HCT116 (cell line): ENCODE measurements at regions not wholly inside any gene's neighbourhood (a gene's known extent, or its start where the extent isn't known, plus 50 kb on each side); places are given as distances from the start of the nearest gene placed in this dataset.

ENCODE experiments used
- ATAC-seq: fragments of 200-7000 bp; cut with Tn5 transposase; 2 replicates; pipeline ENCODE4 v1.9.1; 2020; ENCODE audit warnings: mild to moderate bottlenecking, moderate library complexity
- BruUV-seq: library from RNA; stranded (reverse); fragments of 400-500 nt; replicated peaks from 2 replicates; lab custom pipeline; 2021; lab: Mats Ljungman, UMichigan
- CTCF ChIA-PET: fragments of 300-600 bp; sonication (Branson Sonifier 250); formaldehyde crosslinking; loops from one replicate; lab custom pipeline; 2021; ENCODE audit warnings: antibody characterized with exemption; lab: Charles Lee
- POLR2A ChIA-PET: fragments of 300-600, 350-600 bp; sonication (Branson Sonifier 250); formaldehyde crosslinking; loops from one replicate; lab custom pipeline; 2021; ENCODE audit warnings: antibody characterized with exemption; lab: Charles Lee
- RAD21 ChIA-PET, 2 experiments: fragments of 300-600 bp; sonication (Branson Sonifier 250); formaldehyde crosslinking; loops; one replicate each; lab custom pipeline; 2023; ENCODE audit warnings: low total read pairs in 2 of 2; ENCODE audit not compliant: uncharacterized antibody in 2 of 2, unreplicated experiment in 2 of 2, low non-redundant PET in 1 of 2; lab: Charles Lee
- DNase-seq: peaks from one replicate; pipeline ENCODE4 v3.0.0-alpha.2; 2010; ENCODE audit warnings: low read depth, low spot score
- H2AFZ ChIP-seq: fragments of 200-600 bp; shearing (Covaris generic), sonication (generic); 2 replicates; pipeline ENCODE4 v1.6.1; 2017; ENCODE audit warnings: low read depth, mixed run types, mixed read lengths, antibody characterized with exemption, low read length; ENCODE audit not compliant: poor library complexity, severe bottlenecking
- H3K27ac ChIP-seq: 2 replicates; pipeline ENCODE4 v1.5.1; 2012; ENCODE audit warnings: low read depth, low read length
- H3K27me3 ChIP-seq: fragments of 200-600 bp; sonication (generic); 2 replicates; pipeline ENCODE4 v1.6.1; 2016; ENCODE audit warnings: mixed run types, low read length, mixed read lengths; ENCODE audit not compliant: insufficient read depth
- H3K36me3 ChIP-seq, 2 experiments: fragments of 200-500 bp in 1 of 2; fragments of 200-600 bp in 1 of 2; sonication (Bioruptor generic) in 1 of 2; sonication (generic) in 1 of 2; 2 replicates each; pipeline versions ENCODE4 v1.5.1 to v1.6.1; 2014 to 2016; ENCODE audit warnings: low read length in 2 of 2, inconsistent platforms in 1 of 2, mixed read lengths in 1 of 2, mixed run types in 1 of 2; ENCODE audit not compliant: insufficient read depth in 2 of 2, control insufficient read depth in 1 of 2
- H3K4me1 ChIP-seq, 2 experiments: fragments of 200-600 bp in 1 of 2; sonication (generic) in 1 of 2; 2 replicates each; pipeline versions ENCODE4 v1.5.1 to v1.6.1; 2012 to 2017; ENCODE audit warnings: low read length in 2 of 2, inconsistent platforms in 1 of 2, mild to moderate bottlenecking in 1 of 2, mixed read lengths in 1 of 2, mixed run types in 1 of 2, moderate library complexity in 1 of 2; ENCODE audit not compliant: insufficient read depth in 2 of 2, control insufficient read depth in 1 of 2
- H3K4me2 ChIP-seq: fragments of 200-600 bp; sonication (generic); 2 replicates; pipeline ENCODE4 v1.6.1; 2017; ENCODE audit warnings: mixed run types, low read length, mixed read lengths
- H3K4me3 ChIP-seq, 2 experiments: fragments of 200-600 bp in 1 of 2; sonication (generic) in 1 of 2; replicated peaks in 1 of 2; 2 replicates each; pipeline ENCODE4 v1.5.1; 2011 to 2016; ENCODE audit warnings: low read length in 2 of 2, control low read depth in 1 of 2, low read depth in 1 of 2, mild to moderate bottlenecking in 1 of 2, mixed read lengths in 1 of 2, mixed run types in 1 of 2
- H3K79me2 ChIP-seq: fragments of 200-600 bp; sonication (generic); 2 replicates; pipeline ENCODE4 v1.6.1; 2017; ENCODE audit warnings: mild to moderate bottlenecking, mixed run types, low read length, moderate library complexity, mixed read lengths; ENCODE audit not compliant: insufficient read depth
- H3K9ac ChIP-seq: fragments of 200-600 bp; sonication (generic); 2 replicates; pipeline ENCODE4 v1.6.1; 2016; ENCODE audit warnings: low read length, mixed read lengths
- H3K9me2 ChIP-seq: fragments of 200-600 bp; sonication (generic), shearing (Covaris generic); 2 replicates; pipeline ENCODE4 v1.6.1; 2017; ENCODE audit warnings: mixed run types, mild to moderate bottlenecking, moderate library complexity; ENCODE audit not compliant: insufficient read depth
- H3K9me3 ChIP-seq, 2 experiments: fragments of 200-500 bp in 1 of 2; fragments of 200-600 bp in 1 of 2; sonication (Bioruptor generic) in 1 of 2; sonication (generic) in 1 of 2; 2 replicates each; pipeline ENCODE4 v1.6.1; 2014 to 2017; ENCODE audit warnings: low read length in 2 of 2, mixed read lengths in 2 of 2, inconsistent platforms in 1 of 2, low read depth in 1 of 2, mild to moderate bottlenecking in 1 of 2, mixed run types in 1 of 2, moderate library complexity in 1 of 2; ENCODE audit not compliant: control insufficient read depth in 1 of 2, insufficient read depth in 1 of 2
- H4K20me1 ChIP-seq: fragments of 200-600 bp; sonication (generic), shearing (Covaris generic); 2 replicates; pipeline ENCODE4 v1.6.1; 2017; ENCODE audit warnings: mixed run types, mild to moderate bottlenecking, moderate library complexity; ENCODE audit not compliant: insufficient read depth
- CBX3 ChIP-seq: IDR thresholded peaks from 2 replicates; pipeline ENCODE4 v1.6.1; 2012; ENCODE audit warnings: low read depth
- CEBPB ChIP-seq: IDR thresholded peaks from 2 replicates; pipeline ENCODE4 v1.6.1; 2012; ENCODE audit warnings: low read depth
- CTCF ChIP-seq, 3 experiments: fragments of 200-600 bp in 1 of 3; sonication (generic) in 1 of 3; IDR thresholded peaks in 2 of 3; conservative IDR thresholded peaks in 1 of 3; 2 replicates each; pipeline ENCODE4 v1.5.1; 2012 to 2017; ENCODE audit warnings: low read depth in 2 of 3, low read length in 2 of 3, antibody characterized with exemption in 1 of 3, borderline replicate concordance in 1 of 3, control low read depth in 1 of 3, mild to moderate bottlenecking in 1 of 3, mixed read lengths in 1 of 3, mixed run types in 1 of 3, moderate library complexity in 1 of 3; ENCODE audit not compliant: insufficient read depth in 1 of 3
- ELF1 ChIP-seq: IDR thresholded peaks from 2 replicates; pipeline ENCODE4 v1.6.1; 2012; ENCODE audit warnings: low read depth, borderline replicate concordance
- EZH2 ChIP-seq: fragments of 200-600 bp; sonication (generic); IDR thresholded peaks from 2 replicates; pipeline ENCODE4 v1.6.1; 2017; ENCODE audit warnings: antibody characterized with exemption, mixed run types
- EZH2phosphoT487 ChIP-seq: fragments of 200-600 bp; IDR thresholded peaks from 2 replicates; pipeline ENCODE4 v1.6.1; 2018; ENCODE audit warnings: antibody characterized with exemption, borderline replicate concordance
- JUND ChIP-seq: IDR thresholded peaks from 2 replicates; pipeline ENCODE4 v1.6.1; 2012
- MAX ChIP-seq: IDR thresholded peaks from 2 replicates; pipeline ENCODE4 v1.6.1; 2012
- POLR2A ChIP-seq: IDR thresholded peaks from 2 replicates; pipeline ENCODE4 v1.7.0; 2011; ENCODE audit warnings: borderline replicate concordance; ENCODE audit not compliant: insufficient read depth, insufficient read length; ENCODE audit errors: extremely low read depth
- POLR2AphosphoS5 ChIP-seq: IDR thresholded peaks from 2 replicates; pipeline ENCODE4 v1.6.1; 2011; ENCODE audit warnings: mild to moderate bottlenecking, low read depth, low read length, moderate library complexity
- RAD21 ChIP-seq: IDR thresholded peaks from 2 replicates; pipeline ENCODE4 v1.6.1; 2012; ENCODE audit warnings: low read depth, mild to moderate bottlenecking
- SIN3A ChIP-seq: IDR thresholded peaks from 2 replicates; pipeline ENCODE4 v1.6.1; 2012; ENCODE audit warnings: low read depth
- SP1 ChIP-seq: IDR thresholded peaks from 2 replicates; pipeline ENCODE4 v1.6.1; 2012; ENCODE audit warnings: low read depth
- SRF ChIP-seq: IDR thresholded peaks from 2 replicates; pipeline ENCODE4 v1.6.1; 2012; ENCODE audit warnings: low read depth
- TCF7L2 ChIP-seq: IDR thresholded peaks from 2 replicates; pipeline ENCODE4 v1.7.0; 2011; ENCODE audit warnings: borderline replicate concordance, inconsistent platforms; ENCODE audit not compliant: insufficient read depth, insufficient read length; ENCODE audit errors: extremely low read depth
- YY1 ChIP-seq: IDR thresholded peaks from 2 replicates; pipeline ENCODE4 v1.6.1; 2011; ENCODE audit warnings: low read length, low read depth, moderate library complexity, mild to moderate bottlenecking; ENCODE audit not compliant: insufficient replicate concordance; ENCODE audit errors: extremely low read depth
- ZFX ChIP-seq: fragments of 450-650 bp; IDR thresholded peaks from 2 replicates; pipeline ENCODE4 v1.6.1; 2017
- ZNF274 ChIP-seq: fragments of 200-500 bp; sonication (Bioruptor generic); IDR thresholded peaks from 2 replicates; pipeline ENCODE4 v1.6.1; 2014; ENCODE audit warnings: mild to moderate bottlenecking, low read depth, low read length, inconsistent platforms
- intact Hi-C: fragments of 100-400 bp; cut with micrococcal nuclease; formaldehyde crosslinking; loops from 2 replicates; pipeline ENCODE4 v1.10.0; 2022
- TF ChIP-seq, protein P1 (sequence below): IDR thresholded peaks from 2 replicates; pipeline ENCODE4 v1.6.1; 2012; ENCODE audit warnings: low read depth
- TF ChIP-seq, protein P2 (sequence below): IDR thresholded peaks from 2 replicates; pipeline ENCODE4 v1.6.1; 2012

DNA sequence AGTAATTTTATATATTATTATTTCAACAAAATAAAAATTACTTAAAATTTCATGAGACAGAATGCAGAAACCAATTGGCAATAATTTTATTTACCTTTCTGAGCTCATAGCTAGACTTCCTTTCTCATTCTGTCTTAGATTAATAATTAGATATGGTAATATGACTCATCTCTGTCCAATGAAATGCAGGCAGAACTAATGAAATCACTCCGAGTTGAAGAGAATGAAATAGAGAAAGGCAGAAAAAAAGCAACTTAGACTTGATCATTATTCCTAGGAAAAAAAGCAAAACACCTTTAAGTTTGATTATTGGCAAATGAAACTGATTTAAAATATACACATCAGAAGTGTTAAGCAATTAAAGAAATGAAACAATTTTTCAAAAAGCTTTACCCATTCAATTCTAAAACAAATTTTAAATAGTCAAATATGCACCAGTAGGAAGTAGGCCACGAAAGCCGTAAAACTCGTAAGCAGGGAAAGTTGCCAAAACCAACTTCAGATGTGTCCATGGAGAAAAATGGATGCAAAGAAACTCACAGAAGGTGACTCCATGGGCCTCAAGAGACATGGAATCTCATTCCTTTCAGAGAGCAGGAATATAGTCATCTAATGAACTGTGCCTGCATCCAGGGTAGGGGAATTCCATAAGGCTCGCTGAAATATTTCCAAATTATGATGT is 293.8 kb upstream of the RGS17 start:
- no peaks in the 10 kb centered on the region for H4K20me1 ChIP-seq
- ATAC-seq, result no peak
- H3K9me3 ChIP-seq, result no peaks in the 10 kb centered on the region
- H3K4me1 ChIP-seq, result no peaks in the 10 kb centered on the region
- no peaks in the 10 kb centered on the region for H3K36me3 ChIP-seq
- H3K27ac ChIP-seq, result no peak overlapping the region
- no peak overlapping the region for H3K4me3 ChIP-seq
- 0 out of 2 replicates have a peak, but pooled peaks cover 3% of the 10 kb centered on the region for H3K9me2 ChIP-seq
- BruUV-seq, result no TSS peak
- intact Hi-C loops, result no loop called here
- DNase-seq, result no peak
- H3K79me2 ChIP-seq, result no peaks in the 10 kb centered on the region
- no peak overlapping the region for H2AFZ ChIP-seq
- RAD21 ChIA-PET, result no interaction called here
- peaks cover 4% of the 10 kb centered on the region; the same call in 1 of the 2 replicates for H3K27me3 ChIP-seq
- CTCF ChIA-PET, result no interaction called here
- TF ChIP-seq CTCF (IDR thresholded peaks at IDR 0.05 in 2 of 3, conservative IDR thresholded peaks at IDR 0.05 in 1 of 3; ENCODE audit: borderline replicate concordance in 1 of 3, insufficient read depth in 1 of 3, low read depth in 2 of 3, low read length in 2 of 3), result no peak
- TF ChIP-seq ELF1, result no peak
- TF ChIP-seq CEBPB, result no peak
- no peak for TF ChIP-seq POLR2A
- TF ChIP-seq JUND, result no peak
- no peak for TF ChIP-seq SP1
- TF ChIP-seq, protein P1, sequence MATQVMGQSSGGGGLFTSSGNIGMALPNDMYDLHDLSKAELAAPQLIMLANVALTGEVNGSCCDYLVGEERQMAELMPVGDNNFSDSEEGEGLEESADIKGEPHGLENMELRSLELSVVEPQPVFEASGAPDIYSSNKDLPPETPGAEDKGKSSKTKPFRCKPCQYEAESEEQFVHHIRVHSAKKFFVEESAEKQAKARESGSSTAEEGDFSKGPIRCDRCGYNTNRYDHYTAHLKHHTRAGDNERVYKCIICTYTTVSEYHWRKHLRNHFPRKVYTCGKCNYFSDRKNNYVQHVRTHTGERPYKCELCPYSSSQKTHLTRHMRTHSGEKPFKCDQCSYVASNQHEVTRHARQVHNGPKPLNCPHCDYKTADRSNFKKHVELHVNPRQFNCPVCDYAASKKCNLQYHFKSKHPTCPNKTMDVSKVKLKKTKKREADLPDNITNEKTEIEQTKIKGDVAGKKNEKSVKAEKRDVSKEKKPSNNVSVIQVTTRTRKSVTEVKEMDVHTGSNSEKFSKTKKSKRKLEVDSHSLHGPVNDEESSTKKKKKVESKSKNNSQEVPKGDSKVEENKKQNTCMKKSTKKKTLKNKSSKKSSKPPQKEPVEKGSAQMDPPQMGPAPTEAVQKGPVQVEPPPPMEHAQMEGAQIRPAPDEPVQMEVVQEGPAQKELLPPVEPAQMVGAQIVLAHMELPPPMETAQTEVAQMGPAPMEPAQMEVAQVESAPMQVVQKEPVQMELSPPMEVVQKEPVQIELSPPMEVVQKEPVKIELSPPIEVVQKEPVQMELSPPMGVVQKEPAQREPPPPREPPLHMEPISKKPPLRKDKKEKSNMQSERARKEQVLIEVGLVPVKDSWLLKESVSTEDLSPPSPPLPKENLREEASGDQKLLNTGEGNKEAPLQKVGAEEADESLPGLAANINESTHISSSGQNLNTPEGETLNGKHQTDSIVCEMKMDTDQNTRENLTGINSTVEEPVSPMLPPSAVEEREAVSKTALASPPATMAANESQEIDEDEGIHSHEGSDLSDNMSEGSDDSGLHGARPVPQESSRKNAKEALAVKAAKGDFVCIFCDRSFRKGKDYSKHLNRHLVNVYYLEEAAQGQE, result no peak
- TF ChIP-seq EZH2, result no peak
- no peak for TF ChIP-seq YY1
- TF ChIP-seq, protein P2, sequence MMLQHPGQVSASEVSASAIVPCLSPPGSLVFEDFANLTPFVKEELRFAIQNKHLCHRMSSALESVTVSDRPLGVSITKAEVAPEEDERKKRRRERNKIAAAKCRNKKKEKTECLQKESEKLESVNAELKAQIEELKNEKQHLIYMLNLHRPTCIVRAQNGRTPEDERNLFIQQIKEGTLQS, result no peak
- TF ChIP-seq SIN3A, result no peak
- no peak for TF ChIP-seq RAD21
- no peak for TF ChIP-seq CBX3
- TF ChIP-seq ZNF274, result no peak
- TF ChIP-seq SRF, result no peak
- no peak for TF ChIP-seq POLR2AphosphoS5
- TF ChIP-seq EZH2phosphoT487, result no peak
- no peak for TF ChIP-seq ZFX
- TF ChIP-seq MAX, result no peak
- no peak for TF ChIP-seq TCF7L2
- H3K4me2 ChIP-seq, result no peak overlapping the region
- no peak overlapping the region for H3K9ac ChIP-seq
- POLR2A ChIA-PET, result no interaction called here
